ENCODE measurements at regions not wholly inside any gene's neighbourhood (a gene's known extent, or its start where the extent isn't known, plus 50 kb on each side); places are given as distances from the start of the nearest gene placed in this dataset.

GRCh38 chr9:134276453-134277245 lies 49.6 kb upstream of the RXRA start:
- H3K4me3 ChIP-seq (ENCODE audit: low read depth, low read length), result no peak overlapping the region
- peak; percentile 90 for DNase-seq (ENCODE audit: low read depth)
- TF ChIP-seq, protein P1, sequence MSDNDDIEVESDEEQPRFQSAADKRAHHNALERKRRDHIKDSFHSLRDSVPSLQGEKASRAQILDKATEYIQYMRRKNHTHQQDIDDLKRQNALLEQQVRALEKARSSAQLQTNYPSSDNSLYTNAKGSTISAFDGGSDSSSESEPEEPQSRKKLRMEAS (IDR thresholded peaks at IDR 0.05; ENCODE audit: low read depth, low read length), result no peak
- TF ChIP-seq MYC (IDR thresholded peaks at IDR 0.05; ENCODE audit: low read depth, low read length) (0 out of 2 replicates have a peak, but pooled peaks have one; percentile 22), POLR2A (IDR thresholded peaks at IDR 0.05; ENCODE audit: extremely low read depth, insufficient read length) (no peak)
- TF ChIP-seq, protein P2, sequence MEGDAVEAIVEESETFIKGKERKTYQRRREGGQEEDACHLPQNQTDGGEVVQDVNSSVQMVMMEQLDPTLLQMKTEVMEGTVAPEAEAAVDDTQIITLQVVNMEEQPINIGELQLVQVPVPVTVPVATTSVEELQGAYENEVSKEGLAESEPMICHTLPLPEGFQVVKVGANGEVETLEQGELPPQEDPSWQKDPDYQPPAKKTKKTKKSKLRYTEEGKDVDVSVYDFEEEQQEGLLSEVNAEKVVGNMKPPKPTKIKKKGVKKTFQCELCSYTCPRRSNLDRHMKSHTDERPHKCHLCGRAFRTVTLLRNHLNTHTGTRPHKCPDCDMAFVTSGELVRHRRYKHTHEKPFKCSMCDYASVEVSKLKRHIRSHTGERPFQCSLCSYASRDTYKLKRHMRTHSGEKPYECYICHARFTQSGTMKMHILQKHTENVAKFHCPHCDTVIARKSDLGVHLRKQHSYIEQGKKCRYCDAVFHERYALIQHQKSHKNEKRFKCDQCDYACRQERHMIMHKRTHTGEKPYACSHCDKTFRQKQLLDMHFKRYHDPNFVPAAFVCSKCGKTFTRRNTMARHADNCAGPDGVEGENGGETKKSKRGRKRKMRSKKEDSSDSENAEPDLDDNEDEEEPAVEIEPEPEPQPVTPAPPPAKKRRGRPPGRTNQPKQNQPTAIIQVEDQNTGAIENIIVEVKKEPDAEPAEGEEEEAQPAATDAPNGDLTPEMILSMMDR (IDR thresholded peaks at IDR 0.05; ENCODE audit: low read depth, low read length), result no peak
